AG04449 (cell line): ENCODE measurements at regions not wholly inside any gene's neighbourhood (a gene's known extent, or its start where the extent isn't known, plus 50 kb on each side); places are given as distances from the start of the nearest gene placed in this dataset.

ENCODE experiments used
- CTCF ChIA-PET: fragments of 350-600 bp; formaldehyde crosslinking; extraction: SDS; loops from one replicate; lab custom pipeline; 2021; ENCODE audit warnings: antibody characterized with exemption; lab: Yijun Ruan, JAX
- POLR2A ChIA-PET: fragments of 400-600, 350-600 bp; formaldehyde crosslinking; extraction: SDS; loops from one replicate; lab custom pipeline; 2020; ENCODE audit warnings: antibody characterized with exemption, inconsistent platforms; lab: Yijun Ruan, JAX
- DNase-seq: peaks from one replicate; pipeline ENCODE4 v3.0.0-alpha.2; 2010; ENCODE audit warnings: low read depth, low spot score
- H3K4me3 ChIP-seq: 2 replicates; pipeline ENCODE4 v1.5.1; 2011; ENCODE audit warnings: low read depth, mild to moderate bottlenecking, control low read depth, low read length
- TF ChIP-seq, protein P1 (sequence below): IDR thresholded peaks from one replicate; pipeline ENCODE4 v1.5.1; 2011; ENCODE audit warnings: mild to moderate bottlenecking, moderate library complexity, low read length, control low read depth, inconsistent platforms; ENCODE audit not compliant: insufficient read depth; ENCODE audit errors: missing control alignments

DNA sequence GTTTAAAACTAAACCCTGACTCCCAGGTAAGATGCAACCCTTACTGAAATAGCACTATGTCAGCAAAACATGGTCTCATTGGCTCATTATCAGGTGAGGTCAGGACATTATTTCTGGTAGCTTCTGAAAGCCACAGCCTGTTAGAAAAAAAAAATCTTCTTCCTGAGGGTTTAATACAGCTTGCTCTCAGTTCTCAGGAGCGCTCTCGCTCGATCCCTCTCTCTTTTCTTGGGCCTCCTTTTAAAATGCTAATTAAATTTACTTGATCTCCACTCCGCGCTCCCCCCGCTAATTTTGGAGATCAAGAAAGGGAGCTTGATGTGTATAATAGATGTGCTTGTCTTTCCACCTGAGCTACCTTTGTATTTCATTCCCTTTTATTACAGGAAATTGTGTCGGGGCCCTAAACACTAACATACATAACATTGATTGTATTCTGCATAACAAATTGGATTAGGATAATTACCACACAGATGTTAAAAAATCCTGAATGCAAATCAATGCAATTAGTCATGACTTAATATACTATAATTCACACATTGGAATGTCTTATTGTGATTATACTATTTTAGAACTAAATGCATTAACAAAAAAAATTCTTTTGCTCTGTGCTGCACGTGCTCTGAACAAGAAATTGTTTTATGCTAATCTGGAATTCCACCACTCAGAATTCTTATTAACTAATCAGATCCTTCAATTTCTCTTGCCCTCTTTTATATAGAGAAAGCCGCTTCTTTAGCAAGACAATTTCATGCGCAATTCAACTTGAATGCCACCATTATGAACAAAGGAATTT is 101.6 kb upstream of the TEX13D start:
- DNase-seq: no peak
- ChIA-PET POLR2A (no interaction called here), CTCF (no interaction called here)
- TF ChIP-seq, protein P1, sequence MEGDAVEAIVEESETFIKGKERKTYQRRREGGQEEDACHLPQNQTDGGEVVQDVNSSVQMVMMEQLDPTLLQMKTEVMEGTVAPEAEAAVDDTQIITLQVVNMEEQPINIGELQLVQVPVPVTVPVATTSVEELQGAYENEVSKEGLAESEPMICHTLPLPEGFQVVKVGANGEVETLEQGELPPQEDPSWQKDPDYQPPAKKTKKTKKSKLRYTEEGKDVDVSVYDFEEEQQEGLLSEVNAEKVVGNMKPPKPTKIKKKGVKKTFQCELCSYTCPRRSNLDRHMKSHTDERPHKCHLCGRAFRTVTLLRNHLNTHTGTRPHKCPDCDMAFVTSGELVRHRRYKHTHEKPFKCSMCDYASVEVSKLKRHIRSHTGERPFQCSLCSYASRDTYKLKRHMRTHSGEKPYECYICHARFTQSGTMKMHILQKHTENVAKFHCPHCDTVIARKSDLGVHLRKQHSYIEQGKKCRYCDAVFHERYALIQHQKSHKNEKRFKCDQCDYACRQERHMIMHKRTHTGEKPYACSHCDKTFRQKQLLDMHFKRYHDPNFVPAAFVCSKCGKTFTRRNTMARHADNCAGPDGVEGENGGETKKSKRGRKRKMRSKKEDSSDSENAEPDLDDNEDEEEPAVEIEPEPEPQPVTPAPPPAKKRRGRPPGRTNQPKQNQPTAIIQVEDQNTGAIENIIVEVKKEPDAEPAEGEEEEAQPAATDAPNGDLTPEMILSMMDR: no peak
- H3K4me3 ChIP-seq: no peak overlapping the region

DNA sequence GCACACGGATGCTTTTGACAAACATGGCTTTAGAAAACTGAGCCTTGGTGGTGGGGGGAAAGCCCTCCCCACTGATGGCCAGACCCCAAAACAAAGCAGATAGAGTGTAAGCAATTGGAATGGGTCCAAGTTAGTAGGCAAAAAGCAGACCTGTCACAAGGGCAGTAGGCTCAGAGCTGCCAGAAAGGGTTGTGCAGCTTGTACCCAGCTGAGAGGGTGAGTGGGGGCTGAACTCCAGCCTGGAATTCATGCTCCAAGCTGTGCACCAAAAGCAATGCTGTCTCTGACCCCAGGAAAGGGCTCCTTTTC is 101.1 kb upstream of the TEX13D start:
- TF ChIP-seq, protein P1: no peak
- ChIA-PET POLR2A (no interaction called here), CTCF (no interaction called here)
- no peak overlapping the region for H3K4me3 ChIP-seq
- no peak for DNase-seq

GRCh38 chrX:124232523-124233201 is 99.8 kb upstream of the TEX13D start:
- no peak for DNase-seq
- TF ChIP-seq, protein P1: no peak
- POLR2A ChIA-PET: no interaction called here
- H3K4me3 ChIP-seq: no peak overlapping the region
- CTCF ChIA-PET: no interaction called here

GRCh38 chrX:124234348-124234747 is 98.1 kb upstream of the TEX13D start:
- CTCF ChIA-PET: no interaction called here
- TF ChIP-seq, protein P1: no peak
- DNase-seq: no peak
- no peak overlapping the region for H3K4me3 ChIP-seq
- POLR2A ChIA-PET: no interaction called here

DNA sequence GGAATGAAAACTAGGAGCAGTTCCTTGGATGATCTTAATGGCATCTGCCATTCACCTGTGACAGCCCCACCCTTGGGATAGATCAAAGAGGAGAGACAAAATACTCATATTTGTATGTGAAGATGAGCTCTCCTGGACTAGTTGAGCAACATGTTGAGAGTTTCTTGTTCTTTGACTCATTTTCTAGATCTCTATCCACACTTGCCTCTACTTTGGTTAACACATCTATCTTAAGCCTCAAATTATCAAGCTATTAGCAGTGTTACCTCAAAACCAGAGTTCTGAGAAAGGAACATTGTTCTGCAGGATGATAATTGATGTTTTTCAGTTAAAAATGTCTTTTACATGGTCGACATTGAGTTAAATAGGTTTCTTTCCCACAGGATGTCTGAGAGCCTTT is 94.2 kb upstream of the TEX13D start:
- POLR2A ChIA-PET: no interaction called here
- no peak for DNase-seq
- TF ChIP-seq, protein P1: no peak
- CTCF ChIA-PET: no interaction called here
- no peak overlapping the region for H3K4me3 ChIP-seq

- no peak for DNase-seq
- no peak overlapping the region for H3K4me3 ChIP-seq
- ChIA-PET POLR2A (no interaction called here), CTCF (no interaction called here)
- TF ChIP-seq, protein P1: no peak
Observed at GRCh38 chrX:124239324-124239723, 93.1 kb upstream of the TEX13D start.
